IPS-20b (cell line): ENCODE measurements at regions not wholly inside any gene's neighbourhood (a gene's known extent, or its start where the extent isn't known, plus 50 kb on each side); places are given as distances from the start of the nearest gene placed in this dataset.
"Not testable (repeated sequence)": the region's sequence is repeated elsewhere in the genome, so short reads cannot be mapped to it uniquely, and the experiment has no call there.

Source experiments
- H3K27ac ChIP-seq: one replicate; pipeline ENCODE4 v1.5.1; 2013; ENCODE audit warnings: low read length
- H3K27me3 ChIP-seq: 2 replicates; pipeline ENCODE4 v1.6.1; 2013; ENCODE audit warnings: mild to moderate bottlenecking, low read length, inconsistent platforms; ENCODE audit not compliant: insufficient read depth
- H3K36me3 ChIP-seq: 2 replicates; pipeline ENCODE4 v1.6.1; 2013; ENCODE audit warnings: low read depth, mild to moderate bottlenecking, inconsistent platforms, low read length, moderate library complexity; ENCODE audit not compliant: insufficient read depth
- H3K4me1 ChIP-seq: 2 replicates; pipeline ENCODE4 v1.6.1; 2013; ENCODE audit warnings: mild to moderate bottlenecking, control low read depth, inconsistent platforms, low read length, moderate library complexity; ENCODE audit not compliant: insufficient read depth
- H3K4me3 ChIP-seq: 2 replicates; pipeline ENCODE4 v1.5.1; 2013; ENCODE audit warnings: mild to moderate bottlenecking, low read length, inconsistent platforms
- H3K9ac ChIP-seq: 2 replicates; pipeline ENCODE4 v1.6.1; 2013; ENCODE audit warnings: low read depth, mild to moderate bottlenecking, inconsistent platforms, low read length, moderate library complexity
- H3K9me3 ChIP-seq: 2 replicates; pipeline ENCODE4 v1.6.1; 2013; ENCODE audit warnings: mild to moderate bottlenecking, low read depth, low read length, inconsistent platforms; ENCODE audit not compliant: insufficient read depth

- Histone ChIP-seq H3K27me3 (no peaks in the 10 kb centered on the region), H3K9ac (no peak overlapping the region), H3K9me3 (peaks cover 36% of the 10 kb centered on the region), H3K4me1 (no peaks in the 10 kb centered on the region), H3K4me3 (no peak overlapping the region), H3K27ac (no peak overlapping the region), H3K36me3 (no peaks in the 10 kb centered on the region)
Observed at GRCh38 chr15:21271566-21271965, 168.7 kb downstream of the POTEB3 start.

- Histone ChIP-seq H3K4me3 (no peak overlapping the region), H3K27ac (no peak overlapping the region), H3K36me3 (no peaks in the 10 kb centered on the region), H3K4me1 (no peaks in the 10 kb centered on the region), H3K9me3 (peaks cover 39% of the 10 kb centered on the region), H3K9ac (no peak overlapping the region), H3K27me3 (no peaks in the 10 kb centered on the region)
Observed at GRCh38 chr15:21270474-21270873, 169.8 kb downstream of the POTEB3 start.

- not testable (repeated sequence) for H3K27me3 ChIP-seq, H3K4me3 ChIP-seq, H3K9ac ChIP-seq, H3K36me3 ChIP-seq, H3K4me1 ChIP-seq, H3K27ac ChIP-seq
- peaks cover 39% of the 10 kb centered on the region for H3K9me3 ChIP-seq
Observed at GRCh38 chr15:21269673-21270072, 170.6 kb downstream of the POTEB3 start.

- no peak overlapping the region for H3K9ac ChIP-seq
- H3K4me1 ChIP-seq: no peaks in the 10 kb centered on the region
- H3K36me3 ChIP-seq: no peaks in the 10 kb centered on the region
- H3K27ac ChIP-seq: no peak overlapping the region
- H3K4me3 ChIP-seq: no peak overlapping the region
- H3K9me3 ChIP-seq: peaks cover 40% of the 10 kb centered on the region
- H3K27me3 ChIP-seq: no peaks in the 10 kb centered on the region
Observed at GRCh38 chr15:21269121-21269520, 171.2 kb downstream of the POTEB3 start.

GRCh38 chr15:21268436-21268940, 171.8 kb downstream of the POTEB3 start:
- no peaks in the 10 kb centered on the region for H3K4me1 ChIP-seq
- peaks cover 44% of the 10 kb centered on the region for H3K9me3 ChIP-seq
- H3K36me3 ChIP-seq: no peaks in the 10 kb centered on the region

GRCh38 chr15:21267671-21268395, 172.5 kb downstream of the POTEB3 start:
- no peak overlapping the region for H3K27ac ChIP-seq
- no peak overlapping the region for H3K9ac ChIP-seq
- H3K4me1 ChIP-seq: no peaks in the 10 kb centered on the region
- H3K9me3 ChIP-seq: peaks cover 46% of the 10 kb centered on the region
- H3K4me3 ChIP-seq: no peak overlapping the region
- no peaks in the 10 kb centered on the region for H3K27me3 ChIP-seq
- no peaks in the 10 kb centered on the region for H3K36me3 ChIP-seq

More at GRCh38 chr15:21268436-21268940, 171.8 kb downstream of the POTEB3 start:
- H3K4me3 ChIP-seq: no peak overlapping the region
- no peak overlapping the region for H3K27ac ChIP-seq
- no peak overlapping the region for H3K9ac ChIP-seq
- H3K27me3 ChIP-seq: no peaks in the 10 kb centered on the region

GRCh38 chr15:21267226-21267625, 173.1 kb downstream of the POTEB3 start:
- H3K27ac ChIP-seq: no peak overlapping the region
- H3K27me3 ChIP-seq: no peaks in the 10 kb centered on the region
- H3K36me3 ChIP-seq: no peaks in the 10 kb centered on the region
- H3K9me3 ChIP-seq: peaks cover 50% of the 10 kb centered on the region
- H3K4me1 ChIP-seq: no peaks in the 10 kb centered on the region
- no peak overlapping the region for H3K4me3 ChIP-seq
- no peak overlapping the region for H3K9ac ChIP-seq

- H3K27me3 ChIP-seq, H3K4me1 ChIP-seq, H3K36me3 ChIP-seq, H3K9ac ChIP-seq, H3K27ac ChIP-seq, H3K4me3 ChIP-seq: not testable (repeated sequence)
- peaks cover 58% of the 10 kb centered on the region for H3K9me3 ChIP-seq
Observed at GRCh38 chr15:21265628-21266027, 174.7 kb downstream of the POTEB3 start.

GRCh38 chr15:21262851-21263425, 177.4 kb downstream of the POTEB3 start:
- Histone ChIP-seq H3K9me3 (peaks cover 55% of the 10 kb centered on the region), H3K4me3 (no peak overlapping the region), H3K4me1 (no peaks in the 10 kb centered on the region), H3K36me3 (no peaks in the 10 kb centered on the region), H3K9ac (no peak overlapping the region), H3K27me3 (no peaks in the 10 kb centered on the region), H3K27ac (no peak overlapping the region)

GRCh38 chr15:21261965-21262850, 178.1 kb downstream of the POTEB3 start:
- Histone ChIP-seq H3K4me1 (no peaks in the 10 kb centered on the region), H3K9me3 (peaks cover 50% of the 10 kb centered on the region), H3K36me3 (no peaks in the 10 kb centered on the region), H3K9ac (no peak overlapping the region), H3K4me3 (no peak overlapping the region), H3K27ac (no peak overlapping the region), H3K27me3 (no peaks in the 10 kb centered on the region)

- no peak overlapping the region for H3K4me3 ChIP-seq
- no peaks in the 10 kb centered on the region for H3K36me3 ChIP-seq
- H3K27me3 ChIP-seq: no peaks in the 10 kb centered on the region
Observed at GRCh38 chr15:21261396-21261964, 178.8 kb downstream of the POTEB3 start.

More at GRCh38 chr15:21261396-21261964, 178.8 kb downstream of the POTEB3 start:
- H3K9ac ChIP-seq: no peak overlapping the region
- no peak overlapping the region for H3K27ac ChIP-seq
- H3K9me3 ChIP-seq: peaks cover 44% of the 10 kb centered on the region
- no peaks in the 10 kb centered on the region for H3K4me1 ChIP-seq
